Neural cell (in vitro differentiated cells): ENCODE measurements at regions not wholly inside any gene's neighbourhood (a gene's known extent, or its start where the extent isn't known, plus 50 kb on each side); places are given as distances from the start of the nearest gene placed in this dataset.

ENCODE experiments used
- EP300 ChIP-seq: fragments of 450-650 bp; conservative IDR thresholded peaks from 2 replicates; pipeline ENCODE4 v1.6.1; 2014; ENCODE audit warnings: antibody characterized with exemption, mild to moderate bottlenecking, moderate library complexity; ENCODE audit not compliant: poor library complexity, severe bottlenecking
- TF ChIP-seq, protein P1 (sequence below): fragments of 450-650 bp; IDR thresholded peaks from 2 replicates; pipeline ENCODE4 v1.5.1; 2014; ENCODE audit warnings: antibody characterized with exemption, mild to moderate bottlenecking, moderate library complexity; ENCODE audit not compliant: poor library complexity, severe bottlenecking

DNA sequence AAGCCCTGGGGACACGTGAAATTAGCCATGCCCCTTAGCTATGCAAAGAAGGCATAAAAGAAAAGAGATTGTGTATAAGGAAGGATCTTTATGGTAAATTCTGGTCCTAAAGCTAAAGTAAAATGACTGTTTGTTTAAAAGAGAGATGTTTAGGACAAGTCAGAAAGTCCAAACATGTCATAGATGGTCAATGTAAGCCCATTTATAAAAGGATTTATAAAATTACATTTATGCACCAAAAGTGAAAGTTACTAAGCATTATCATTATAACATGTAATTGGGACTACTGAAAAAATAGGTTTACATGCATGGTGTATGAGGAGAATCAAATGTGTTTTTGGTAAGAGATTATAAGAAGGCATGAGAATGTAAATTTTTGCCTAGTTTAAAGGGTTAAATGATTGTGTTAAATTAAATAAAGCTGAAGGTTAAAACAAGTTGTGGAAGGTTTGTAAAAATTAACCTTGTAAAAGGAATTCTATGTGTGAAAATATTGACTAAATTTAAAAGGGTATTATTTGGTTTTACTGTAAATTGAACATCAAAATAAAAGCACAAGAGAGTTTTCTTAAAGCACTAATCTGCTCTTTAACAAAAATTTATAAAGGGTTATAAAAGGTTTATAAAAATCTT is 50.4 kb upstream of the TSPAN8 start:
- no peak for TF ChIP-seq EP300
- TF ChIP-seq, protein P1, sequence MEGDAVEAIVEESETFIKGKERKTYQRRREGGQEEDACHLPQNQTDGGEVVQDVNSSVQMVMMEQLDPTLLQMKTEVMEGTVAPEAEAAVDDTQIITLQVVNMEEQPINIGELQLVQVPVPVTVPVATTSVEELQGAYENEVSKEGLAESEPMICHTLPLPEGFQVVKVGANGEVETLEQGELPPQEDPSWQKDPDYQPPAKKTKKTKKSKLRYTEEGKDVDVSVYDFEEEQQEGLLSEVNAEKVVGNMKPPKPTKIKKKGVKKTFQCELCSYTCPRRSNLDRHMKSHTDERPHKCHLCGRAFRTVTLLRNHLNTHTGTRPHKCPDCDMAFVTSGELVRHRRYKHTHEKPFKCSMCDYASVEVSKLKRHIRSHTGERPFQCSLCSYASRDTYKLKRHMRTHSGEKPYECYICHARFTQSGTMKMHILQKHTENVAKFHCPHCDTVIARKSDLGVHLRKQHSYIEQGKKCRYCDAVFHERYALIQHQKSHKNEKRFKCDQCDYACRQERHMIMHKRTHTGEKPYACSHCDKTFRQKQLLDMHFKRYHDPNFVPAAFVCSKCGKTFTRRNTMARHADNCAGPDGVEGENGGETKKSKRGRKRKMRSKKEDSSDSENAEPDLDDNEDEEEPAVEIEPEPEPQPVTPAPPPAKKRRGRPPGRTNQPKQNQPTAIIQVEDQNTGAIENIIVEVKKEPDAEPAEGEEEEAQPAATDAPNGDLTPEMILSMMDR, result no peak
